COLO668 (cell line): ENCODE measurements at regions not wholly inside any gene's neighbourhood (a gene's known extent, or its start where the extent isn't known, plus 50 kb on each side); places are given as distances from the start of the nearest gene placed in this dataset.
"Not testable (repeated sequence)": the region's sequence is repeated elsewhere in the genome, so short reads cannot be mapped to it uniquely, and the experiment has no call there.

Source experiments
- DNase-seq: peaks from one replicate; lab custom pipeline; 2025; ENCODE audit not compliant: unreplicated experiment; lab: John Stamatoyannopoulos, UW

GRCh38 chr15:31433091-31433490 lies 106.5 kb downstream of the KLF13 start:
- DNase-seq = no peak

- DNase-seq = no peak
Observed at GRCh38 chr15:31433574-31433973, 106.9 kb downstream of the KLF13 start.

- no peak for DNase-seq
Observed at GRCh38 chr15:31434275-31434587, 107.6 kb downstream of the KLF13 start.

GRCh38 chr15:31434588-31435260 lies 108.1 kb downstream of the KLF13 start:
- DNase-seq = no peak

- peak; percentile 74 for DNase-seq
Observed at GRCh38 chr15:31435261-31435911, 108.8 kb downstream of the KLF13 start.

GRCh38 chr15:31435912-31436628 lies 109.4 kb downstream of the KLF13 start:
- no peak for DNase-seq

GRCh38 chr15:31437686-31438085 lies 111.1 kb downstream of the KLF13 start:
- DNase-seq = no peak

GRCh38 chr15:31438601-31439265 lies 112.1 kb downstream of the KLF13 start:
- DNase-seq = no peak

GRCh38 chr15:31439328-31439727 lies 112.7 kb downstream of the KLF13 start:
- peak; percentile 26 for DNase-seq

- not testable (repeated sequence) for DNase-seq
Observed at GRCh38 chr15:31440216-31440615, 113.6 kb downstream of the KLF13 start.

- DNase-seq = peak; percentile 44
Observed at GRCh38 chr15:31440754-31441311, 114.2 kb downstream of the KLF13 start.

- DNase-seq = no peak
Observed at GRCh38 chr15:31442226-31442625, 115.6 kb downstream of the KLF13 start.

GRCh38 chr15:31442699-31443111 lies 116.1 kb downstream of the KLF13 start:
- DNase-seq = no peak

GRCh38 chr15:31444844-31445243 lies 118.2 kb downstream of the KLF13 start:
- no peak for DNase-seq

- no peak for DNase-seq
Observed at GRCh38 chr15:31446546-31446945, 119.9 kb downstream of the KLF13 start.

GRCh38 chr15:31447931-31448634 lies 121.4 kb downstream of the KLF13 start:
- DNase-seq = no peak

GRCh38 chr15:31448635-31448979 lies 122.0 kb downstream of the KLF13 start:
- no peak for DNase-seq

- DNase-seq = no peak
Observed at GRCh38 chr15:31452595-31453557, 126.2 kb downstream of the KLF13 start.

GRCh38 chr15:31453558-31454318 lies 127.1 kb downstream of the KLF13 start:
- DNase-seq = no peak
